Left colon (tissue), 2 donors: ENCODE measurements at regions not wholly inside any gene's neighbourhood (a gene's known extent, or its start where the extent isn't known, plus 50 kb on each side); places are given as distances from the start of the nearest gene placed in this dataset.

Source experiments
- ATAC-seq: fragments of 200-7000 bp; cut with Tn5 transposase; one replicate; pipeline ENCODE4 v1.9.1; 2020; ENCODE audit warnings: mild to moderate bottlenecking, moderate library complexity
- DNase-seq, 2 donors: peaks; one replicate each; pipeline ENCODE4 v3.0.0-alpha.2; 2020
- intact Hi-C, 2 donors: fragments of 100-400 bp; cut with DNase I in 1 of 2; cut with micrococcal nuclease in 1 of 2; formaldehyde crosslinking; loops; one replicate each; pipeline versions ENCODE4 v1.11.2 to v1.14.0; 2022; cut with DNase I, micrococcal nuclease
- donor health status: DM: no; HTN: no; CAD: no.
- donor health status: DM: yes; HTN: yes; CAD: no.

GRCh38 chr1:38640371-38640770, 219.2 kb downstream of the RRAGC start:
- ATAC-seq (no peak), DNase-seq (no peak)
- intact Hi-C loops = no loop called here

GRCh38 chr1:38628241-38628640, 231.3 kb downstream of the RRAGC start:
- ATAC-seq (no peak), DNase-seq (no peak)
- intact Hi-C loops = no loop called here

- ATAC-seq = no peak
- intact Hi-C loops = no loop called here
- DNase-seq = no peak
Measured at GRCh38 chr1:38625939-38626338, 233.6 kb downstream of the RRAGC start.

GRCh38 chr1:38624336-38625039, 235.1 kb downstream of the RRAGC start:
- ATAC-seq (no peak), DNase-seq (no peak)
- intact Hi-C loops = no loop called here

GRCh38 chr1:38623529-38623928, 236.0 kb downstream of the RRAGC start:
- ATAC-seq = no peak
- intact Hi-C loops = no loop called here
- DNase-seq = no peak

- DNase-seq (no peak), ATAC-seq (no peak)
- intact Hi-C loops = no loop called here
Measured at GRCh38 chr1:38622197-38622596, 237.4 kb downstream of the RRAGC start.

- intact Hi-C loops = no loop called here
- no peak for ATAC-seq
- DNase-seq = no peak
Measured at GRCh38 chr1:38616846-38617245, 242.7 kb downstream of the RRAGC start.

GRCh38 chr1:38615680-38616079, 243.9 kb downstream of the RRAGC start:
- intact Hi-C loops = no loop called here
- ATAC-seq = no peak
- DNase-seq = no peak

GRCh38 chr1:38614861-38615260, 244.7 kb downstream of the RRAGC start:
- intact Hi-C loops = no loop called here
- no peak for DNase-seq

GRCh38 chr1:38613996-38614395, 245.6 kb downstream of the RRAGC start:
- intact Hi-C loops = no loop called here
- ATAC-seq (no peak), DNase-seq (no peak)

More at GRCh38 chr1:38614861-38615260, 244.7 kb downstream of the RRAGC start:
- no peak for ATAC-seq

- DNase-seq (no peak), ATAC-seq (no peak)
- intact Hi-C loops = no loop called here
Measured at GRCh38 chr1:38612951-38613350, 246.6 kb downstream of the RRAGC start.

GRCh38 chr1:38611664-38612211, 247.8 kb downstream of the RRAGC start:
- ATAC-seq = no peak
- DNase-seq = no peak
- intact Hi-C loops = no loop called here

- no peak for DNase-seq
- intact Hi-C loops = loop anchor here in 1 of 2 donors (10.0 kb wide), 1 partner anchor 205 kb away; no protein-coding TSS in a partner anchor
Measured at GRCh38 chr1:38609166-38610025, 250.2 kb downstream of the RRAGC start.

GRCh38 chr1:38608202-38608864, 251.2 kb downstream of the RRAGC start:
- intact Hi-C loops = loop anchor here in 1 of 2 donors (10.0 kb wide), 1 partner anchor 206 kb away; no protein-coding TSS in a partner anchor
- ATAC-seq (no peak), DNase-seq (peak in 1 of 2 donors; percentile 23)

More at GRCh38 chr1:38609166-38610025, 250.2 kb downstream of the RRAGC start:
- no peak for ATAC-seq

- intact Hi-C loops = loop anchor here in 1 of 2 donors (10.0 kb wide), 1 partner anchor 207 kb away; no protein-coding TSS in a partner anchor
- ATAC-seq (no peak), DNase-seq (no peak)
Measured at GRCh38 chr1:38607526-38607925, 252.0 kb downstream of the RRAGC start.

GRCh38 chr1:38605063-38605462, 254.5 kb downstream of the RRAGC start:
- DNase-seq (no peak), ATAC-seq (no peak)
- intact Hi-C loops = loop anchor here in 1 of 2 donors (10.0 kb wide), 1 partner anchor 210 kb away; no protein-coding TSS in a partner anchor

GRCh38 chr1:38603907-38604306, 255.7 kb downstream of the RRAGC start:
- DNase-seq (no peak), ATAC-seq (no peak)
- intact Hi-C loops = loop anchor here in 1 of 2 donors (10.0 kb wide), 1 partner anchor 211 kb away; no protein-coding TSS in a partner anchor

GRCh38 chr1:38600905-38601304, 258.7 kb downstream of the RRAGC start:
- DNase-seq (no peak), ATAC-seq (no peak)
- intact Hi-C loops = loop anchor here in 1 of 2 donors (10.0 kb wide), 1 partner anchor 214 kb away; no protein-coding TSS in a partner anchor

- intact Hi-C loops = loop anchor here in 1 of 2 donors (10.0 kb wide), 1 partner anchor 215 kb away; no protein-coding TSS in a partner anchor
- no peak for DNase-seq
- no peak for ATAC-seq
Measured at GRCh38 chr1:38600286-38600685, 259.3 kb downstream of the RRAGC start.
